DMS 273 (cell line): ENCODE measurements at regions not wholly inside any gene's neighbourhood (a gene's known extent, or its start where the extent isn't known, plus 50 kb on each side); places are given as distances from the start of the nearest gene placed in this dataset.

ENCODE experiments used
- DNase-seq: peaks from one replicate; lab custom pipeline; 2025; ENCODE audit not compliant: unreplicated experiment; lab: John Stamatoyannopoulos, UW

DNA sequence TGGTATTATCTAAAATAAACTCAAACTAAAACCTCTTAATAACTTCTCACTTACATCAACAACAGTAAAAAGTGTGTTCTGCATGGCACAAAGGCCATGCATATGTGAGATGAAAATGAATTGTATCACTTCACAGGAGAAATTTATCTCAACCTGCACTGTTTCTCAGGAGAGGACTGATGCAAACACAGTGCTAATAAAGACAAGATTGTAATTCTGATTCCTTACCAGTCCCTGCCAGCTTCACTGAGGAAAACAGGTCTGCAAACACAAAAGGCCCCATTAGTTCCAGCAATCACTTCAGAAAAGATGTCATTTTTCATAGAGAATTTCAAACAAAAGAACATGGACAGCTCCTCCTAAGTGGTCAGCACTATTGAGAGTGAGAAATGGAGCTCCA lies 117.3 kb upstream of the PDE4D start:
- no peak for DNase-seq

DNA sequence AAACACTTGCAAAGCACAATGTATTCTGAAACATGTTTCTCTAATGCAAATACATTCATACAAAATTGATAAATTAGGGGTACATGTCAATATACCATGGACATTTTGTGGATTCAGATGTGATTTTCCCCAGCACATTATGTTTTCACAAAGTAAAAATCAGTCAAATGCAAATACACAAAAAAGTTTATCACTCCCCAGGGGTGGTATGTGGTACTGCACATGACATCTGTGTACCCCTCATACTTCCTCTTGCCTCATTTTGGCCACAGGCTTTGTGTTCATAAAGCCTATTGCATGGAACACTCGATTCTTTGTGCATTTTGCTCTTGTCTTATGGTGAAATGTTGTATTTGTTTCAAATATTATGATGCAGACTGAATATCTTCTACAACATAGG lies 116.8 kb upstream of the PDE4D start:
- DNase-seq, result peak; percentile 41

DNA sequence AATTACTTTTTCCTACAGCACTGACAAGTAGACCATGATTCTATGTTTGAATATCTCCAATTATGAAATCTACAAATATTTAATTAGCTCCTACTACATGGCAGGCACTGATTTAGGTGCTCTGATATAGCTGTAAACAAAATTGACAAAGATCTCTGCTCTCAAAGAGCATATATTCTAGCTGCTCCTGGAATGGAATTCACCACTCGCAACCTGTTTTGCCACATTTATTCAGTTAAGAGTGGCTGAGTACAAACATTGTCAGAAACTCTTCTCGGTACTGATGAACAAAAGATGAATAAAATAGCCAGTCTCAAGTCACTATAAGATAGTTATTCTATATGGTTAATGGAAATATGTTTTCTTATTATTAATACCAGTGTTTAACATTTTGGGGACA lies 114.2 kb upstream of the PDE4D start:
- DNase-seq, result no peak

DNA sequence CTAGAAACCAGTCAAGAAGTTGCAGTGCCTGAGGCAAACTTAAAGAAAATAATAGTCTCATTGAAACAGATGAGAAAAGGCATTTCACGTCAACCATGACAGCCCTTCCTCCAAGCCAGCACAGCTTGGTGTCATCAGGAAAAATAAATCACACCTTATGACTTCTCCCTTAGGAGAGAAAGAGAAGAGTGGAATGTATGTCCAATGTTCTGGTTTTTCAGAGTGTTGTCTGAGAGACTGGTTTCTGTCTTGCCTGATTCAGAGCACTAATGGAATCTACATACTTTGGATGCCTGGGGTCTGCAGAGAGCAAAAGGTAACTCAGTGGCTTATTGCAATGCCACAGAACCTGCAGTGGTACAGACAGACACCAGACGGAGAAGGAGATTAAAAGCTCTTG lies 105.5 kb upstream of the PDE4D start:
- no peak for DNase-seq

DNA sequence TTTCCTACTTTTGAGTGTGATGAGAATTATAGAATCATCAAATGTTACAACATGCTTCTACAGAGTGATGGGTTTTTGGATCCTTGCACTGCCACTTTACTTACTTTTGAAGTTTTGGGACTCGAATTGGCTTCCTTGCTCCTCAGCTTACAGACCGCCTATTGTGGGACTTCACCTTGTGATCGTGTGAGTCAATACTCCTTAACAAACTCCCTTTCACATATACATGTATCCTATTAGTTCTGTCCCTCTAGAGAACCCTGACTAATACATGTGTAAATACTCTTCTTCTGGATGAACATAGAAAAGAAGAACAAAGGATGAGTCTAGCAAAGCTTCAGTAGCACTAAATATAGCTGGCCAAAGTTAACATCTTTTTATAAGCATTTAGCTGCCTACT lies 98.7 kb upstream of the PDE4D start:
- DNase-seq, result no peak

DNA sequence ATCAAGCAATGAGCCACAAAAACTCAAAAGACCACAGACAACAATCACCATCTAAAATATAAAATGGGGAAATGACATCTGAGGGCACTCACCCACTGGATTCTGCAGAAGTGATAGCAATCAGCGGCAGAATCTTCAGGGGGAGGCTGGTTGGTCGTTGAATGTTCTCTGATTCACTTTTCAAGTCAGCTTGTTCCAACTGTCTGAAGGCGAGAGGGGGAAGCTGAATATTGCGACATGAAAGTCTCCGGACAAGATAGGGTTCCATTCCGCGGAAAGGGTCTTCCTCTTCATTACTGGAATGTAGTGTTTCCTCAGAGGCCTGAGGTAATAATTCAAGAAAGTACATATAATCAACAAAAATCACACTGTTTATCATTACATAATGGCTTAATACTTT lies 94.9 kb upstream of the PDE4D start:
- DNase-seq, result no peak

DNA sequence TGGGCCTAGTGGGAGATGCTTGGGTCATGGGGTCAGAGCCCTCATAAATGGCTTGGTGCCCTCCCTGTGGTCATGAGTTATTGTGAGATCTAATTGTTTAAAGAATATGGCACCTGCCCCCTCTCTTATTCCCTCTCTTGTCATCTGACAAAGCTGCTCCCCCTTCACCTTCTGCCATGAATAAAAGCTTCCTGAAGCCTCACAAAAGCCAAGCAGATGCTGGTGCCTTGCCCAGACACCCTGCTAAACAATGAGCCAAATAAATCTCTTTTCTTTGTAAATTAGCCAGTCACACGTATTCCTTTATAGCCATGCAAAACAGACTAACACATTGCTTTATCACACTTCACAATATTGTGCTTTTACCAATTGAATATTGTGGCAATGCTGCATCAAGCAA lies 82.8 kb upstream of the PDE4D start:
- no peak for DNase-seq

DNA sequence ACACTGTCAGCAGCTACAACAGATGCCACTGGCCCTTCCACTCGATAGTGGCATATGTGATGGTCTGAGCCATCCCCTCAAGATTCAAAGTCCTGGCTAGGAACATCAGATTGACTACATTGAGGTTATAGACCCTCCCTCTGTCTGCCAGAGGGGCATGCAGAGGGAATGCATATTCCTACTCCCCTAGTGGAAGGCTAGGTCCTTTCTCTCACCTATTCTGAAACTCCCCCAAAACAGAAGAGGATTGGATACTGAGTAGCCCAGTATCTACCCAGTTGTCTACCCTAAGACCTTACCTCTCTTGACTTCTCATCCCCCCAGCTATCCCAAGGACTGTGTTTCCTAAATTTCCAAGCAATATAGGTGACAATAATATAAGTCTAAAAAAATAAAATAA lies 78.5 kb upstream of the PDE4D start:
- DNase-seq, result no peak

DNA sequence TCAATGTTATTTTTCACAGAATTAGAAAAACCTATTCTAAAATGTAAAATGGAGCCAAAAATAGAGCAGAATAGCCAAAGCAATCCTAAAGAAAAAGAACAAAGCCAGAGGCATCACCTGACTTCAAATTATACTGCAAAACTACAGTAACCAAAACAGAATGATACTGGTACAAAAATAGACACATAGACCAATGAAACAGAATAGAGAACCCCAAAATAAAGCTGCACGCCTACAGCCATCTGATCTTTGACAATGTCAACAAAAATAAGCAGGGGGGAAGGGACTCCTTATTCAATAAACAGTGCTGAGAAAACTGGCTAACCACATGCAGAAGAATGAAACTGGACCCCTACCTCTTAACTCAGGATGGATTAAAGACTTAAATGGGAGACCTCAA lies 65.8 kb upstream of the PDE4D start:
- no peak for DNase-seq

DNA sequence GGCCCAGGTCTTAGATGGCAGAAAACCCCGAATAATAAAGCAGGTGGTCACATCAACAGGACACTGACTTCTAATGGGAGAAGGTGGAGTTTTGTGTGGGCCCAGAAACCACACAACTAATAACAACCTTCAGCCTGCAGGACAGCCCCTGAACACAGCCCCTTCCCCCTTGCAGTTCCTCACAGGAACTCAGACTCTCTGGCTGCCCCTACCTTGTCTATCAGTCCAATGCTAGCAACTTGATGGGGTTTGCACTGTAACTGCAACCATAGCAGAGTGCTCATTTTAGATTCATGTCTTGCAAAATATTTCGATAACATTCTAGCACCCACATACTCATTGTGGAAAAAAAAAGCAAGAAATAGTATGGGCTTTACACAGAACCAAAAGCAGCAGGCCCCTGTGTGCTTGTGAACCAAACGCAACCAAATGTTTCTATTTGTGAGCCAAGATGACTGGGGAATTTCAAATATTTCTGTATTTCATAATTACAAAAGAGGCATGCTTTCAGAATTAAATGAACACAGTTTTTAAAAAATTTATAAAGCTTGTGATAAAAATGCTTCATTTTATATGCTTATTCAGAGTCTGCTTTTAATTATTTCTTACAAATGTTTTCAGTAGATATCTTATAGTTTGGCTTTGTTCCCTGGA lies 62.7 kb upstream of the PDE4D start:
- DNase-seq, result no peak

DNA sequence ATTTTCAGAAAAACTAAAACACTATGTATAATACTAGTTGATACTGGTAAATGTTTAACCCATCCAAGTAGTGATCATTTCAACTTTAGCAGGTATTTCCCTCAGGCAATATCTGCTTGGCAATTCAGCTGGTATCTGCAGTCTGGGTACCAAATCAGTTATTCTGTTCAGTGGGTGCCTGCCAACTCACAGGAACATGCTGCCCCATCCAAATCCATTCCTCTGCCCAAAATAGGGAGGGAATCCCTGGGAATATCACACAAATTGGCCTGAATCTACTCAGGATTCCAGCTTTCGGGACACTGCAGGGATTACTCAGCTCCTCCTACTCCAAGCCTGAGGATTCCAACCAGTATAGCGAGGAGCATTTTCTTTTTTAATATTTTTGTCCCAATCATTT lies 61.7 kb upstream of the PDE4D start:
- DNase-seq, result no peak

DNA sequence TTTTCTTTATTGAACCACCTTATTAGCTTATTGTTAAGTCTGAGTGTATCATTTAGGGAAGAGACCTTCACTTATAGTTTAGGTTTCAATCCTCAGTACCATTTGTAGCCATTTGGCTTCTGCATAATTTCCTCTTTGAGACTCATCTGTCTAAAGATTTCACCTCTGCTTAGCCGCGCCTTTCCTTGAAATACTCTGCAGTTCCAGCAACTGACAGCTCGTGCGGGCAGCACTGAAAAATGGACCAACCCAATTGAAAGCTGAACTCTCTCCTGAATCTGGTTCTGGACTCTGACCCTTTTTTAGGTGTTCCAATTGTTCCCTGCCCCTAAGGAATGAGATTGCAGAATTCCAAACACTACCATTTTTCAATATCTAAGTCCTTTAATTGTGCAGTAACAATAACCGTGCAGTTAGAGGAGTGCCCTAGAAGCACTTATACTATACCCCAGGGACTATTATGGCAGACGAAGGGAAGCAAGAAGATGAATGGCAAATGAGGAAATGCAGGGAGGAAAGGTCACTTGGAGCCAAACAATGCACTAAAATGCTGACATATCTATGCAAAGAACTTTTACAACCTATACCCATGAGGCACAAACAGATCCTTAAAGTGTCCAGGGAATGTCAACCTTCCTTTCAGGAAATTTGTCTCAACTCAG lies 50.1 kb upstream of the PDE4D start:
- DNase-seq, result no peak
